Heart right ventricle (tissue), 16 donors: ENCODE measurements at regions not wholly inside any gene's neighbourhood (a gene's known extent, or its start where the extent isn't known, plus 50 kb on each side); places are given as distances from the start of the nearest gene placed in this dataset.

Experiments
- ATAC-seq, 8 donors: fragments of 200-7000 bp; cut with Tn5 transposase; one replicate each; pipeline ENCODE4 v1.9.1; 2020; ENCODE audit warnings: mild to moderate bottlenecking in 8 of 8, moderate library complexity in 8 of 8, moderate number of reproducible peaks in 1 of 8
- DNase-seq, 2 donors: peaks; one replicate each; pipeline ENCODE4 v3.0.0-alpha.2; 2020
- H3K27ac ChIP-seq, 10 donors: fragments of 200-600 bp; sonication (generic) in 2 of 10; one replicate each; pipeline versions ENCODE4 v1.5.0 to v1.8.0; 2020 to 2022; ENCODE audit warnings: mild to moderate bottlenecking in 3 of 10
- H3K27me3 ChIP-seq, 7 donors: fragments of 200-600 bp; one replicate each; pipeline ENCODE4 v1.8.0; 2021 to 2022; ENCODE audit warnings: mild to moderate bottlenecking in 2 of 7
- H3K36me3 ChIP-seq, 9 donors: fragments of 200-600 bp; sonication (generic) in 1 of 9; one replicate each; pipeline versions ENCODE4 v1.5.0 to v1.8.0; 2020 to 2022; ENCODE audit warnings: mild to moderate bottlenecking in 2 of 9
- H3K4me1 ChIP-seq, 9 donors: fragments of 200-600 bp; sonication (generic) in 1 of 9; one replicate each; pipeline versions ENCODE4 v1.5.0 to v1.8.0; 2020 to 2022; ENCODE audit warnings: mild to moderate bottlenecking in 4 of 9
- H3K4me3 ChIP-seq, 10 donors: fragments of 200-600 bp; sonication (generic) in 2 of 10; one replicate each; pipeline versions ENCODE4 v1.5.0 to v1.8.0; 2020 to 2022; ENCODE audit warnings: mild to moderate bottlenecking in 7 of 10, moderate library complexity in 2 of 10
- H3K9me3 ChIP-seq, 11 donors: fragments of 200-600 bp in 10 of 11; sonication (generic) in 2 of 11; one replicate each; pipeline versions ENCODE4 v1.5.0 to v1.8.0; 2013 to 2022; ENCODE audit warnings: mild to moderate bottlenecking in 2 of 11, control low read depth in 1 of 11, moderate library complexity in 1 of 11
- WGBS, 2 donors: extraction: QIAGEN DNeasy Blood & Tissue Kit; methylation state at CpG; one replicate each; pipeline ENCODE4 v1.1.7; 2013; ENCODE audit warnings: inconsistent platforms in 1 of 2; 5-methylcytosine and 5-hydroxymethylcytosine counted together
- intact Hi-C, 10 donors: fragments of 100-400 bp; cut with DNase I; formaldehyde crosslinking; loops; one replicate each; pipeline versions ENCODE4 v1.11.1 to v1.14.2; 2022
- TF ChIP-seq, protein P1 (sequence below), 9 donors: fragments of 200-600 bp; sonication (generic) in 2 of 9; IDR thresholded peaks; one replicate each; pipeline versions ENCODE4 v1.5.0 to v1.8.0; 2021 to 2022; ENCODE audit warnings: antibody characterized with exemption in 9 of 9, mild to moderate bottlenecking in 5 of 9, moderate library complexity in 1 of 9
- donor health status: Arrhythmogenic right ventricular cardiomyopathy.
- donor health status: ischemic (EF 13 %, LVEDD 7.1; RV severe dilation, severe dysfunction).
- donor health status: healthy with polysubstance abuse.
- donor health status: DM: no; HTN: yes; CAD: no.
- donor health status: DM: no; HTN: no; CAD: no.
- donor health status: ischemic (EF 25% LVEDD 6.9; RV normal size, moderate dysfunction).
- donor health status: ischemic (EF 25% LVEDD 5.7; RV mildly dilated, moderate dysfunction).
- donor health status: healthy.
- donor health status: DM: yes; HTN: yes; CAD: no.
- donor health status: Ischemic cardiomyopathy.
- donor health status: ischemic (EF 35%, LVEDD 5.7; RV mildly dilated, moderate dysfunction).
- donor health status: nonischemic (EF 11% LVEDD 7.7; RV severe dilation, severe dysfunction).
- donor health status: DM: yes; HTN: yes; CAD: no.
- donor health status: PGD.
- donor health status: ischemic (EF 29% LVEDD 5.4; RV normal size, mild dysfunction).
- donor health status: nonischemic (EF 23%, LVEDD 6.1; RV moderate dilation, normal function).

DNA sequence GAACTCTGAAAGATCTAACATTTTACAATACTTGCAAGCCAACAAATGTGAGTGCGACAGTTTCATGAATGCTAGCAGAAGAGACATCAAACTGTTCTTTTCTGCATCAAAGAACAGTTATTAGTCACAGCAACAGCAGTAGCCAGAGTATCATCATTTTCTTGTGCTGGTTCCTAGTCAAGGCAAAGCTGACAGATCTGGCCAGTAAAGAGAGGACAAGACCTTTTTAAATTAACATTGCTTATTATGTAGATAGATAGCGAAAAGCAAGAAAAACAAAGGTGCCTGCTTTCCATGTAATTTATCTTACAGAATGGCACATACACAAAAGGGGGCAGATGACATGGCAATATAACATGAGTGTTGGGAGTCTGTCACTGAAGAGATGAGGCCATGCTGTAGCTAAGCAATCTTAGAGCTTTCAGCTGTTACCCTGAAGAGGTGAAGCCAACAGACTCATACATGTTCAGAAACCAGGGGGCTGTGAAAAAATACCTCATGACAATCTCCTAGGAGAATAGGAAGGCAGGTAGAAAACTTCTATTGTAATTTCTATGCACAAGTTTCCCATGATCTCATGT, 626.6 kb upstream of the TYRP1 start:
- ATAC-seq, result no peak
- whole genome bisulfite sequencing, 2 donors, result 92 to 93% methylated on average over 2 of the region's 2 CpGs
- peaks cover 0 to 10% (median 0%) of the 10 kb centered on the region in 11 donors for H3K9me3 ChIP-seq
- H3K27ac ChIP-seq, result no peak overlapping the region
- no peak overlapping the region for H3K4me3 ChIP-seq
- no peaks in the 10 kb centered on the region for H3K36me3 ChIP-seq
- H3K4me1 ChIP-seq, result no peaks in the 10 kb centered on the region
- intact Hi-C loops, result no loop called here
- no peaks in the 10 kb centered on the region for H3K27me3 ChIP-seq
- DNase-seq, result no peak
- TF ChIP-seq, protein P1, sequence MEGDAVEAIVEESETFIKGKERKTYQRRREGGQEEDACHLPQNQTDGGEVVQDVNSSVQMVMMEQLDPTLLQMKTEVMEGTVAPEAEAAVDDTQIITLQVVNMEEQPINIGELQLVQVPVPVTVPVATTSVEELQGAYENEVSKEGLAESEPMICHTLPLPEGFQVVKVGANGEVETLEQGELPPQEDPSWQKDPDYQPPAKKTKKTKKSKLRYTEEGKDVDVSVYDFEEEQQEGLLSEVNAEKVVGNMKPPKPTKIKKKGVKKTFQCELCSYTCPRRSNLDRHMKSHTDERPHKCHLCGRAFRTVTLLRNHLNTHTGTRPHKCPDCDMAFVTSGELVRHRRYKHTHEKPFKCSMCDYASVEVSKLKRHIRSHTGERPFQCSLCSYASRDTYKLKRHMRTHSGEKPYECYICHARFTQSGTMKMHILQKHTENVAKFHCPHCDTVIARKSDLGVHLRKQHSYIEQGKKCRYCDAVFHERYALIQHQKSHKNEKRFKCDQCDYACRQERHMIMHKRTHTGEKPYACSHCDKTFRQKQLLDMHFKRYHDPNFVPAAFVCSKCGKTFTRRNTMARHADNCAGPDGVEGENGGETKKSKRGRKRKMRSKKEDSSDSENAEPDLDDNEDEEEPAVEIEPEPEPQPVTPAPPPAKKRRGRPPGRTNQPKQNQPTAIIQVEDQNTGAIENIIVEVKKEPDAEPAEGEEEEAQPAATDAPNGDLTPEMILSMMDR (IDR thresholded peaks at IDR 0.05), result no peak

DNA sequence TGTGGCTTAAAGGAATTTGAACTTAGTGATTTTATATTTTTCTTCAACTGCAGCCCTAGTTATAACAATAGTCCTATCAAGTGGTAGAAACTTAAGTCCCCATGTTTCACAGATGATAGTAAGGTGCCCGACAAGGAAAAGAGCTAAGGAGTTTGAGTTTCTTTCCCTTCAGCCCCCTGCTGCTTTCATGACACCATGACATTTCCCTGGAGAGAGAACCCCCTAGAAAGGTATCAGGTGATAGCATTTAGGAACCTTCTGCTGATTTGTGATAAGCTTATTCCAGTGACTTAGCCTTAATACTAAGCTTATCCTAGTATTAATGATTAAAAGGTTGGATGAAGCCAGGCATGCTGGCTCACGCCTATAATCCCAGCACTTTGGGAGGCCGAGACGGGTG, 623.8 kb upstream of the TYRP1 start:
- H3K36me3 ChIP-seq, result no peaks in the 10 kb centered on the region
- ATAC-seq (no peak), DNase-seq (no peak)
- WGBS, 2 donors, result 83 to 84% methylated on average over 4 of the region's 4 CpGs
- H3K27ac ChIP-seq, result no peak overlapping the region
- H3K4me1 ChIP-seq, result no peaks in the 10 kb centered on the region
- H3K27me3 ChIP-seq, result no peaks in the 10 kb centered on the region
- peaks cover 0 to 10% (median 0%) of the 10 kb centered on the region in 11 donors for H3K9me3 ChIP-seq
- H3K4me3 ChIP-seq, result no peak overlapping the region
- intact Hi-C loops, result no loop called here
- TF ChIP-seq, protein P1 (IDR thresholded peaks at IDR 0.05), result no peak

DNA sequence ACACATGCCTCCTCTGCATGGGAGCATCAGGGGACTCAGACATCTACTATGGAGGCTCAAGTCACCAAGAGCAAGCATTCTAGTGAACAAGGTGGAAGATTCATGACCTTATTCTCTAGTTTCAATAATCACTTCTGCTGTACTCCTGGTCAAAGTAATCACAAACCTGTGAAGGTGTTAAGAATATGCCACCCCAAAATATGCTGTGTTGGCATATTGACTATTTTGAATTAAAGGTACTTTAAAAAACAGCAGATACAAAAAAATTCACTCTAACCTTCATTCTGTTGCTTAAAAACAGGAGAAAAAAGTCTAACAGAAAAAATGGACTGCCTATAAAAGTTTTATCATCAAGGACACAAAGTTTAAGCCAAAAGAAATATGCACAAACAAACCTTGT, 607.8 kb upstream of the TYRP1 start:
- H3K36me3 ChIP-seq, result no peaks in the 10 kb centered on the region
- no peak overlapping the region for H3K27ac ChIP-seq
- H3K4me3 ChIP-seq, result no peak overlapping the region
- ATAC-seq (no peak), DNase-seq (no peak)
- TF ChIP-seq, protein P1 (IDR thresholded peaks at IDR 0.05), result no peak
- no peaks in the 10 kb centered on the region for H3K4me1 ChIP-seq
- intact Hi-C loops, result no loop called here
- no peaks in the 10 kb centered on the region for H3K27me3 ChIP-seq
- peaks cover 0 to 19% (median 0%) of the 10 kb centered on the region in 11 donors for H3K9me3 ChIP-seq

DNA sequence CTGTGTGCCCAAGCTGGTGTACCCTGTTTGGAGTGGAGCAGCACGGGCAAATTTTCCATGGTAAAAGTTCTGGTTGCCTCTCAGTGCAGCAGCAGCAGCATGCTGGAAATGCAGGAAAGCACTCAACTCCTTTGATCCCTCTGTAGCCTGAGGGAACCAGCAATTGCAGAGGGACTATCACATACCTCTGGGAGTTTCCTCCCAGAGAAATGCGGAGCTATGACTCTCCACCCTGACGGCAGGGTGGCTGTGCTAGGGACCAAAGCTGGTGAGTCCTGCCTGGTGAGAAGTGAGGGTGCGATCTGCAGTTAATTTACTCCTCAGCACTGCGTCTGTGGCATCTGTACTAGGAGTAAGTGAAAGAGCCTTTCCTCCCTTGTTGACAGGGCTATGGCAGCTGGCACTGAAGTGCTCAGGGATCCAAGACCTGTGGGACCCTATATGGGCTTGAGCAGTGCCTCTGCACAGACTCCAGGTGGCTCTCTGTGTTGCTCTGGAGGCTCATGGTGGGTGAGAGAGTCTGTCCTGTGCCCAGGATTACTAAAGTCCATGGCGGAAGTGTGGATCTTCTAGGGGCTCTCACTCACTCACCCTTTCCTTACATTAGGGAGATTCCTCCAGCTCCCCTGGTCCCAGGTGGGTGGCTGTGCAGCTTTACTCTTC, 601.2 kb upstream of the TYRP1 start:
- Histone ChIP-seq H3K27me3 (no peaks in the 10 kb centered on the region), H3K4me1 (no peaks in the 10 kb centered on the region), H3K4me3 (no peak overlapping the region), H3K36me3 (no peaks in the 10 kb centered on the region), H3K27ac (no peak overlapping the region), H3K9me3 (peaks cover 0 to 21% (median 0%) of the 10 kb centered on the region in 11 donors)
- 74 to 79% methylated on average over 6 of the region's 6 CpGs for WGBS, 2 donors
- no peak for DNase-seq
- TF ChIP-seq, protein P1 (IDR thresholded peaks at IDR 0.05), result no peak
- no peak for ATAC-seq
- intact Hi-C loops, result no loop called here
